MM.1S (cell line): ENCODE measurements at regions not wholly inside any gene's neighbourhood (a gene's known extent, or its start where the extent isn't known, plus 50 kb on each side); places are given as distances from the start of the nearest gene placed in this dataset.

Experiments
- DNase-seq: peaks from one replicate; pipeline ENCODE4 v3.0.0-alpha.2; 2015
- H2AFZ ChIP-seq: fragments of 300-600 bp; sonication (generic); 2 replicates; pipeline ENCODE4 v1.6.0; 2016; ENCODE audit warnings: antibody characterized with exemption, low read length
- H3F3A ChIP-seq: fragments of 300-600 bp; sonication (generic); 2 replicates; pipeline ENCODE4 v1.6.1; 2016; ENCODE audit warnings: mild to moderate bottlenecking, antibody characterized with exemption, low read length, moderate library complexity, mixed read lengths; ENCODE audit not compliant: insufficient read depth
- H3K27ac ChIP-seq: fragments of 300-600 bp; sonication (generic); 2 replicates; pipeline ENCODE4 v1.5.1; 2016; ENCODE audit warnings: mild to moderate bottlenecking, low read length
- H3K27me3 ChIP-seq: fragments of 300-600 bp; sonication (generic); replicated peaks from 2 replicates; pipeline ENCODE4 v1.6.0; 2016; ENCODE audit warnings: low read length; ENCODE audit not compliant: insufficient read depth
- H3K36me3 ChIP-seq: fragments of 300-600 bp; sonication (generic); replicated peaks from 2 replicates; pipeline ENCODE4 v1.6.1; 2016; ENCODE audit warnings: mild to moderate bottlenecking, low read length, mixed read lengths; ENCODE audit not compliant: insufficient read depth
- H3K4me1 ChIP-seq: fragments of 300-600 bp; sonication (generic); 2 replicates; pipeline ENCODE4 v1.6.1; 2016; ENCODE audit warnings: low read length, mixed read lengths
- H3K4me2 ChIP-seq: fragments of 300-600 bp; sonication (generic); 2 replicates; pipeline ENCODE4 v1.6.0; 2016; ENCODE audit warnings: low read depth, low read length
- H3K4me3 ChIP-seq: fragments of 300-600 bp; sonication (generic); 2 replicates; pipeline ENCODE4 v1.5.1; 2016; ENCODE audit warnings: low read length, mixed read lengths
- H3K79me2 ChIP-seq: fragments of 300-600 bp; sonication (generic); 2 replicates; pipeline ENCODE4 v1.6.1; 2016; ENCODE audit warnings: mixed run types, low read length, mixed read lengths
- H3K9ac ChIP-seq: fragments of 300-600 bp; sonication (generic); 2 replicates; pipeline ENCODE4 v1.6.1; 2016; ENCODE audit warnings: low read length, mixed read lengths
- H3K9me2 ChIP-seq: fragments of 300-600 bp; sonication (generic); replicated peaks from 2 replicates; pipeline ENCODE4 v1.6.1; 2016; ENCODE audit warnings: mild to moderate bottlenecking, low read length, mixed read lengths; ENCODE audit not compliant: insufficient read depth
- H3K9me3 ChIP-seq: fragments of 300-600 bp; sonication (generic); replicated peaks from 2 replicates; pipeline ENCODE4 v1.6.1; 2016; ENCODE audit warnings: mild to moderate bottlenecking, low read length, mixed read lengths; ENCODE audit not compliant: insufficient read depth
- H4K20me1 ChIP-seq: fragments of 300-600 bp; sonication (generic); 2 replicates; pipeline ENCODE4 v1.6.1; 2016; ENCODE audit warnings: mild to moderate bottlenecking, low read length, moderate library complexity, mixed read lengths; ENCODE audit not compliant: insufficient read depth
- CTCF ChIP-seq: fragments of 300-600 bp; sonication (generic); IDR thresholded peaks from 2 replicates; pipeline ENCODE4 v1.5.1; 2016; ENCODE audit warnings: antibody characterized with exemption, low read length, mixed read lengths
- EZH2 ChIP-seq: fragments of 300-600 bp; sonication (generic); optimal IDR thresholded peaks from 2 replicates; pipeline ENCODE3; 2017; ENCODE audit warnings: low read depth, mild to moderate bottlenecking, antibody characterized with exemption, low read length, mixed read lengths
- EZH2phosphoT487 ChIP-seq: fragments of 300-600 bp; sonication (generic); IDR thresholded peaks from 2 replicates; pipeline ENCODE4 v1.6.1; 2018; ENCODE audit warnings: antibody characterized with exemption, low read length

GRCh38 chr2:22501851-22502250 is 883.1 kb upstream of the KLHL29 start:
- no peak overlapping the region for H3K4me2 ChIP-seq
- H3K36me3 ChIP-seq: no peaks in the 10 kb centered on the region
- no peak overlapping the region for H3K9ac ChIP-seq
- no peak for TF ChIP-seq EZH2
- no peak for TF ChIP-seq EZH2phosphoT487
- no peaks in the 10 kb centered on the region for H4K20me1 ChIP-seq
- H3F3A ChIP-seq: no peaks in the 10 kb centered on the region
- no peak overlapping the region for H3K4me3 ChIP-seq
- no peaks in the 10 kb centered on the region for H3K79me2 ChIP-seq
- H3K9me3 ChIP-seq: no peaks in the 10 kb centered on the region
- no peak overlapping the region for H2AFZ ChIP-seq
- H3K27ac ChIP-seq: no peak overlapping the region
- H3K4me1 ChIP-seq: no peaks in the 10 kb centered on the region
- 0 out of 2 replicates have a peak, but pooled peaks cover 2% of the 10 kb centered on the region for H3K9me2 ChIP-seq
- DNase-seq: no peak
- no peaks in the 10 kb centered on the region for H3K27me3 ChIP-seq

GRCh38 chr2:22513563-22513962 is 871.4 kb upstream of the KLHL29 start:
- H3K4me1 ChIP-seq: no peaks in the 10 kb centered on the region
- no peaks in the 10 kb centered on the region for H3F3A ChIP-seq
- H3K9me2 ChIP-seq: no peaks in the 10 kb centered on the region
- H3K9me3 ChIP-seq: no peaks in the 10 kb centered on the region
- TF ChIP-seq EZH2 (no peak), CTCF (no peak), EZH2phosphoT487 (no peak)
- no peaks in the 10 kb centered on the region for H4K20me1 ChIP-seq
- H3K79me2 ChIP-seq: no peaks in the 10 kb centered on the region
- no peak overlapping the region for H2AFZ ChIP-seq
- H3K27ac ChIP-seq: no peak overlapping the region
- no peak overlapping the region for H3K4me2 ChIP-seq
- H3K4me3 ChIP-seq: no peak overlapping the region
- no peaks in the 10 kb centered on the region for H3K36me3 ChIP-seq
- no peak overlapping the region for H3K9ac ChIP-seq
- no peaks in the 10 kb centered on the region for H3K27me3 ChIP-seq
- DNase-seq: no peak

GRCh38 chr2:22517141-22517540 is 867.8 kb upstream of the KLHL29 start:
- TF ChIP-seq CTCF: no peak
- no peak for TF ChIP-seq EZH2
- no peak for TF ChIP-seq EZH2phosphoT487
- H3K9me2 ChIP-seq: no peaks in the 10 kb centered on the region
- H3K79me2 ChIP-seq: no peaks in the 10 kb centered on the region
- no peak for DNase-seq
- H3K4me2 ChIP-seq: no peak overlapping the region
- no peaks in the 10 kb centered on the region for H3K27me3 ChIP-seq
- H3K9me3 ChIP-seq: no peaks in the 10 kb centered on the region
- no peak overlapping the region for H3K4me3 ChIP-seq
- H2AFZ ChIP-seq: no peak overlapping the region
- no peaks in the 10 kb centered on the region for H3K36me3 ChIP-seq
- no peaks in the 10 kb centered on the region for H4K20me1 ChIP-seq
- no peaks in the 10 kb centered on the region for H3K4me1 ChIP-seq
- no peak overlapping the region for H3K9ac ChIP-seq
- no peak overlapping the region for H3K27ac ChIP-seq
- no peaks in the 10 kb centered on the region for H3F3A ChIP-seq

GRCh38 chr2:22518641-22519040 is 866.3 kb upstream of the KLHL29 start:
- Histone ChIP-seq H3K27me3 (no peaks in the 10 kb centered on the region), H3K4me1 (no peaks in the 10 kb centered on the region), H3K36me3 (no peaks in the 10 kb centered on the region), H3K79me2 (no peaks in the 10 kb centered on the region), H3K27ac (no peak overlapping the region), H3K9me3 (no peaks in the 10 kb centered on the region), H3K4me2 (no peak overlapping the region), H3F3A (no peaks in the 10 kb centered on the region), H2AFZ (no peak overlapping the region), H3K9ac (no peak overlapping the region), H4K20me1 (no peaks in the 10 kb centered on the region), H3K4me3 (no peak overlapping the region), H3K9me2 (no peaks in the 10 kb centered on the region)
- no peak for DNase-seq
- TF ChIP-seq EZH2phosphoT487: no peak
- TF ChIP-seq CTCF: no peak
- TF ChIP-seq EZH2: no peak
